CD4-positive, alpha-beta T cell (primary cell): ENCODE measurements at regions not wholly inside any gene's neighbourhood (a gene's known extent, or its start where the extent isn't known, plus 50 kb on each side); places are given as distances from the start of the nearest gene placed in this dataset.

Experiments used
- ATAC-seq: fragments of 200-7000 bp; cut with Tn5 transposase; one replicate; pipeline ENCODE4 v1.10.0; 2022; ENCODE audit warnings: mild to moderate bottlenecking; ENCODE audit not compliant: poor library complexity
- CTCF ChIA-PET: fragments of 350-600 bp; sonication (Branson Sonifier 250); formaldehyde crosslinking; loops from one replicate; lab custom pipeline; 2021; ENCODE audit warnings: antibody characterized with exemption, inconsistent platforms; lab: Charles Lee
- POLR2A ChIA-PET: fragments of 350-600 bp; sonication (Branson Sonifier 250); formaldehyde crosslinking; loops from one replicate; lab custom pipeline; 2021; ENCODE audit warnings: antibody characterized with exemption, inconsistent platforms; lab: Charles Lee
- DNase-seq, 14 experiments: peaks; one replicate each; pipeline ENCODE4 v3.0.0-alpha.2; 2013 to 2020; ENCODE audit warnings: mixed read lengths in 2 of 14
- H3K27ac ChIP-seq, 2 donors: one replicate each; pipeline versions ENCODE4 v1.5.1 to v1.7.0; 2013; ENCODE audit warnings: low read length in 2 of 2, low read depth in 1 of 2, mild to moderate bottlenecking in 1 of 2
- H3K27me3 ChIP-seq, 2 experiments: 1 replicate in 1 of 2; 2 replicates in 1 of 2; pipeline versions ENCODE4 v1.6.1 to v1.7.0; 2013; ENCODE audit warnings: low read length in 2 of 2, control low read depth in 1 of 2, mild to moderate bottlenecking in 1 of 2, moderate library complexity in 1 of 2; ENCODE audit not compliant: insufficient read depth in 2 of 2, control insufficient read depth in 1 of 2
- H3K36me3 ChIP-seq: one replicate; pipeline ENCODE4 v1.6.1; 2013; ENCODE audit warnings: low read length, control low read depth; ENCODE audit not compliant: insufficient read depth
- H3K4me1 ChIP-seq: one replicate; pipeline ENCODE4 v1.6.1; 2013; ENCODE audit warnings: low read length, control low read depth; ENCODE audit not compliant: insufficient read depth
- H3K4me3 ChIP-seq: one replicate; pipeline ENCODE4 v1.5.1; 2013; ENCODE audit warnings: mild to moderate bottlenecking, low read length, moderate library complexity
- H3K9me3 ChIP-seq, 2 experiments: 1 replicate in 1 of 2; 2 replicates in 1 of 2; pipeline versions ENCODE4 v1.6.1 to v1.7.0; 2013; ENCODE audit warnings: low read length in 2 of 2, mild to moderate bottlenecking in 2 of 2, control low read depth in 1 of 2, moderate library complexity in 1 of 2; ENCODE audit not compliant: control insufficient read depth in 1 of 2, insufficient read depth in 1 of 2
- H3K27ac Mint-ChIP-seq: one replicate; pipeline ENCODE4 v1.8.0; 2020; ENCODE audit warnings: mixed read lengths
- H3K27me3 Mint-ChIP-seq: one replicate; pipeline ENCODE4 v1.8.0; 2021; ENCODE audit warnings: mixed read lengths
- H3K36me3 Mint-ChIP-seq: one replicate; pipeline ENCODE4 v1.8.0; 2021; ENCODE audit warnings: low read depth, mixed read lengths
- H3K4me1 Mint-ChIP-seq: one replicate; pipeline ENCODE4 v1.8.0; 2021; ENCODE audit warnings: low read depth, mixed read lengths
- H3K4me3 Mint-ChIP-seq: one replicate; pipeline ENCODE4 v1.8.0; 2020; ENCODE audit warnings: mild to moderate bottlenecking, mixed read lengths
- H3K9me3 Mint-ChIP-seq: one replicate; pipeline ENCODE4 v1.8.0; 2020; ENCODE audit warnings: mixed read lengths
- intact Hi-C, 2 experiments: fragments of 100-400 bp; cut with DNase I in 1 of 2; cut with micrococcal nuclease in 1 of 2; formaldehyde crosslinking; loops; one replicate each; pipeline versions ENCODE4 v1.15.1 to v1.9.0; 2023 to 2025; cut with DNase I, micrococcal nuclease
- TF ChIP-seq, protein P1 (sequence below): fragments of 200-600 bp; IDR thresholded peaks from one replicate; pipeline ENCODE4 v1.8.0; 2022; ENCODE audit warnings: antibody characterized with exemption, mild to moderate bottlenecking

DNA sequence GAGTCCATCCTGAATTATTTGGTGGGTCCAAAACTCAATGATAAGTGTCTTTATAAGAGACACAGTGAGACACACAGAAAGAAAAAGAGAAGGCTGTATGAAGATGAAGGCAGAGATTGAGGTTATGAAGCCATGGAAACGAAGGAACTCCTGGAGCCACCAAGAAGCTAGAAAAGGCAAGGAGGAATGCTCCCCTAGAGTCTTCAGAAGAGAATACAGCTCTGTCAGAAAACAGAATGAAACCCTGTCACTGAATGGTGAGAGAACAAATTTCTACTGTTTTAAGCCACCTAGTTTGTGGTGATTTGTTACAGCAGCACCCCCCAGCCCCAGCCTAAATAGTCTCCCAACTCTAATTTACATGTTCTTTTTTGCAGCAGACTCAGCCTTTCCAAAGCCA lies 635.1 kb downstream of the EPHA7 start:
- ATAC-seq, result no peak
- TF ChIP-seq, protein P1, sequence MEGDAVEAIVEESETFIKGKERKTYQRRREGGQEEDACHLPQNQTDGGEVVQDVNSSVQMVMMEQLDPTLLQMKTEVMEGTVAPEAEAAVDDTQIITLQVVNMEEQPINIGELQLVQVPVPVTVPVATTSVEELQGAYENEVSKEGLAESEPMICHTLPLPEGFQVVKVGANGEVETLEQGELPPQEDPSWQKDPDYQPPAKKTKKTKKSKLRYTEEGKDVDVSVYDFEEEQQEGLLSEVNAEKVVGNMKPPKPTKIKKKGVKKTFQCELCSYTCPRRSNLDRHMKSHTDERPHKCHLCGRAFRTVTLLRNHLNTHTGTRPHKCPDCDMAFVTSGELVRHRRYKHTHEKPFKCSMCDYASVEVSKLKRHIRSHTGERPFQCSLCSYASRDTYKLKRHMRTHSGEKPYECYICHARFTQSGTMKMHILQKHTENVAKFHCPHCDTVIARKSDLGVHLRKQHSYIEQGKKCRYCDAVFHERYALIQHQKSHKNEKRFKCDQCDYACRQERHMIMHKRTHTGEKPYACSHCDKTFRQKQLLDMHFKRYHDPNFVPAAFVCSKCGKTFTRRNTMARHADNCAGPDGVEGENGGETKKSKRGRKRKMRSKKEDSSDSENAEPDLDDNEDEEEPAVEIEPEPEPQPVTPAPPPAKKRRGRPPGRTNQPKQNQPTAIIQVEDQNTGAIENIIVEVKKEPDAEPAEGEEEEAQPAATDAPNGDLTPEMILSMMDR, result no peak
- H3K4me3 Mint-ChIP-seq, result no peak overlapping the region
- no peaks in the 10 kb centered on the region for H3K27me3 Mint-ChIP-seq
- no peak for DNase-seq
- intact Hi-C loops, result no loop called here
- Histone ChIP-seq H3K27ac (no peak overlapping the region), H3K4me3 (no peak overlapping the region), H3K4me1 (no peaks in the 10 kb centered on the region), H3K36me3 (no peaks in the 10 kb centered on the region), H3K9me3 (no peaks in the 10 kb centered on the region), H3K27me3 (no peaks in the 10 kb centered on the region)
- H3K27ac Mint-ChIP-seq, result no peak overlapping the region
- H3K4me1 Mint-ChIP-seq, result no peaks in the 10 kb centered on the region
- peaks cover 10% of the 10 kb centered on the region for H3K9me3 Mint-ChIP-seq
- CTCF ChIA-PET, result no interaction called here
- POLR2A ChIA-PET, result no interaction called here
- no peaks in the 10 kb centered on the region for H3K36me3 Mint-ChIP-seq

DNA sequence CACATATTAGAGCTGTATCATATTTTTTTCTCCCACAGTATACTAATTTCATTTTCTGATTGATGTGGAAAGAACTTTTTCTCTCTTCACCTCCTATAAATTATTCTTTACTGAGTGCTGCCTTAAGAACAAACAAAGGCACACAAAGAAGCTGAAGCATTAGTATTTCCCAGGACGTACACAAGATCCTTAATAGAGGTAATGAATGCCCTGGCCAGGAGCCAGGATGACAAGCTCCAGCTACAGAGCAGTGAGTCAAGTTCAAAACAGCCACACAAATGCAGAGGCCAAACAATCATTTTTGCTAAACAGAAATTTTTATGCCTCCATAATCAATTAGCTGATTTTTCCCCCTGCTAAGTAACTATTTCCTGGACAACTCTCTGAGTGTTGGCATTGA lies 639.6 kb downstream of the EPHA7 start:
- no peaks in the 10 kb centered on the region for H3K4me1 ChIP-seq
- H3K4me3 Mint-ChIP-seq, result no peak overlapping the region
- TF ChIP-seq, protein P1, result no peak
- H3K36me3 ChIP-seq, result no peaks in the 10 kb centered on the region
- ATAC-seq, result no peak
- no peak for DNase-seq
- ChIA-PET POLR2A (no interaction called here), CTCF (no interaction called here)
- H3K9me3 ChIP-seq, result peaks cover 0 to 4% of the 10 kb centered on the region in 2 experiments
- no peak overlapping the region for H3K4me3 ChIP-seq
- H3K27me3 ChIP-seq, result no peaks in the 10 kb centered on the region
- intact Hi-C loops, result no loop called here
- H3K4me1 Mint-ChIP-seq, result no peaks in the 10 kb centered on the region
- no peak overlapping the region for H3K27ac Mint-ChIP-seq
- H3K9me3 Mint-ChIP-seq, result peaks cover 7% of the 10 kb centered on the region
- no peaks in the 10 kb centered on the region for H3K27me3 Mint-ChIP-seq
- no peak overlapping the region for H3K27ac ChIP-seq
- no peaks in the 10 kb centered on the region for H3K36me3 Mint-ChIP-seq

DNA sequence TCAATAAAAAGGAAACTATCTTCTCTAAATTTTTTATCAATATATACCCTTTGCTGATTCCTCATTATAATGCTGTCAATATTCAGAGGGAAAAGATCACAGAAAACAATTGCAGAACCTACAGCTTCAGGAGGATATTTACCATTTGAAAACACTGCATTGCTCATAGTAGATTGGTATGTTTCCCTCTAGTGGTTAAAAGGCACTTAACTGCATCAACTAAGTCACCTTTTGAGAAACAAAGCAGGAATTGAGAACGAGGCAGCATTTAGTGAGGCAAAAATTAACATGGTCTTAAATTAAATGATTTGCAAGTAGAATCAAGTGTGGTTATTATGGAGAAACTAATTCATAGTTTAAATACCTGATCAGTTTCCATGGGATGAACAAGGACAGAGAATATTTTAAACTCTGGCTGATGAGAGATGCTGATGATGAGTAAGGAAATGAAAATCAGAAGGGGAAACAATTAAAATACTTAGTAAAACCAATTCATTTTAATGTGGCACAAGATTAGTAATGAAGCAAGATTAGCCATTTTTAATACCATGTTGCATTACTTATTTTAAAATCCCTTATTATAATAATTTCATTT lies 642.1 kb downstream of the EPHA7 start:
- Mint-ChIP-seq H3K4me1 (no peaks in the 10 kb centered on the region), H3K9me3 (peaks cover 7% of the 10 kb centered on the region), H3K4me3 (no peak overlapping the region), H3K27ac (no peak overlapping the region), H3K27me3 (no peaks in the 10 kb centered on the region), H3K36me3 (no peaks in the 10 kb centered on the region)
- Histone ChIP-seq H3K36me3 (no peaks in the 10 kb centered on the region), H3K4me1 (no peaks in the 10 kb centered on the region), H3K9me3 (peaks cover 0 to 4% of the 10 kb centered on the region in 2 experiments), H3K27ac (no peak overlapping the region), H3K27me3 (no peaks in the 10 kb centered on the region), H3K4me3 (no peak overlapping the region)
- intact Hi-C loops, result no loop called here
- no peak for DNase-seq
- CTCF ChIA-PET, result no interaction called here
- POLR2A ChIA-PET, result no interaction called here
- TF ChIP-seq, protein P1, result no peak
- ATAC-seq, result no peak
